Karpas-422 (cell line): ENCODE measurements at regions not wholly inside any gene's neighbourhood (a gene's known extent, or its start where the extent isn't known, plus 50 kb on each side); places are given as distances from the start of the nearest gene placed in this dataset.

Source experiments
- DNase-seq: peaks from one replicate; pipeline ENCODE4 v3.0.0-alpha.2; 2015
- H2AFZ ChIP-seq: fragments of 200-600 bp; sonication (generic); 2 replicates; pipeline ENCODE4 v1.6.1; 2014; ENCODE audit warnings: antibody characterized with exemption, low read length, mixed read lengths
- H3K27ac ChIP-seq: fragments of 200-600 bp; sonication (generic); 2 replicates; pipeline ENCODE4 v1.5.1; 2014; ENCODE audit warnings: mild to moderate bottlenecking, low read length, moderate library complexity
- H3K27me3 ChIP-seq: fragments of 200-600 bp; sonication (generic); 2 replicates; pipeline ENCODE4 v1.6.1; 2014; ENCODE audit warnings: low read length, mixed read lengths
- H3K36me3 ChIP-seq: fragments of 200-600 bp; sonication (generic); 2 replicates; pipeline ENCODE4 v1.6.1; 2014; ENCODE audit warnings: low read length, mixed read lengths; ENCODE audit not compliant: insufficient read depth
- H3K4me1 ChIP-seq: fragments of 200-600 bp; sonication (generic); 2 replicates; pipeline ENCODE4 v1.6.1; 2014; ENCODE audit warnings: mild to moderate bottlenecking, low read length, mixed read lengths
- H3K4me2 ChIP-seq: fragments of 200-600 bp; sonication (generic); 2 replicates; pipeline ENCODE4 v1.6.1; 2014; ENCODE audit warnings: low read length, low read depth, mild to moderate bottlenecking; ENCODE audit not compliant: poor library complexity, severe bottlenecking
- H3K4me3 ChIP-seq: fragments of 200-600 bp; sonication (generic); 2 replicates; pipeline ENCODE4 v1.5.1; 2014; ENCODE audit warnings: mild to moderate bottlenecking, antibody characterized with exemption, low read length, mixed read lengths
- H3K79me2 ChIP-seq: fragments of 200-600 bp; sonication (generic); 2 replicates; pipeline ENCODE4 v1.6.1; 2014; ENCODE audit warnings: mild to moderate bottlenecking, low read length, mixed read lengths
- H3K9ac ChIP-seq: fragments of 200-600 bp; sonication (generic); 2 replicates; pipeline ENCODE4 v1.6.0; 2014; ENCODE audit warnings: low read length
- H3K9me2 ChIP-seq: fragments of 200-600 bp; sonication (generic), shearing (Covaris generic); replicated peaks from 2 replicates; pipeline ENCODE4 v1.6.0; 2014; ENCODE audit warnings: mild to moderate bottlenecking, low read length, moderate library complexity; ENCODE audit not compliant: insufficient read depth
- H3K9me3 ChIP-seq: fragments of 300-700, 200-600 bp; sonication (generic); 2 replicates; pipeline ENCODE4 v1.6.1; 2014; ENCODE audit warnings: low read length, mixed read lengths
- H4K20me1 ChIP-seq: fragments of 200-600 bp; sonication (generic); 2 replicates; pipeline ENCODE4 v1.6.1; 2014; ENCODE audit warnings: mild to moderate bottlenecking, antibody characterized with exemption, low read length, low read depth; ENCODE audit not compliant: insufficient read depth

DNA sequence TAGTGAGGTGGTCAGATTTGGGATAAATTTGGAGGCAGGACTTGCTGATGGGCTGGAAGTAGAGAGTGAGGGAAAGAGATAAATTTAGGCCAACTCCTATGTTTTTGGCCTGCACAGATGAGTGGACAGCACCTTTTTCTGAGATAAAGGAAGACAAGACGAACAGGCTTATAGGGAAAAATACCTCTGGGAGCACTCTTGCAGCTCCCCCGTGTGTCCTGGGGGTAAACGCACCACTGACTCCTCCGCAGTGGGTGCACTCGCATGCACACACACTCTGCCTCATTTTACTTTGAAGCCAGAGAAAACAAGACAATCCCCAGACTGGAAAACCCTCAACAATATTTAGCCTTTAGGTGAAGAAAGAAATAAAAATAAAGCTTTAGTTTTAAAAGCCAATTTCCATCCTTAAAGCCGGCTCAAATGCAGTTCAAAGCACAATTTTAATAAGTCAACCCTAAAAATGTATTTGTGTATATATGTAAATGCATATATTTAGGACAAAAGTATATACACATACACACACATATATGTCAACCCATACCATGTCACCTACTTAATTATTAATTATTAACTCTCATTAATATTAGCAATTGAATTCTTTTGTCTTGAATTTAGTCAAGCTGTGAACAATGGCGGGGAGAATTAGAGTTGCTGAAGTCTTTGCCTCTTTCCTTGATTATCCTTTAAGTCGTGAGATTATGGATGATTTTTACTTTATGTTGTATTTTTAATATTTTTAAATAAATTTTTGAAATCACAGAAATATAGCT, 341.8 kb downstream of the ZNF326 start:
- Histone ChIP-seq H3K79me2 (no peaks in the 10 kb centered on the region), H3K27ac (no peak overlapping the region), H2AFZ (no peak overlapping the region), H4K20me1 (no peaks in the 10 kb centered on the region), H3K27me3 (no peaks in the 10 kb centered on the region), H3K4me2 (no peak overlapping the region), H3K36me3 (no peaks in the 10 kb centered on the region), H3K4me3 (no peak overlapping the region), H3K9me3 (no peaks in the 10 kb centered on the region), H3K4me1 (no peaks in the 10 kb centered on the region), H3K9ac (no peak overlapping the region), H3K9me2 (no peaks in the 10 kb centered on the region)
- DNase-seq: no peak

DNA sequence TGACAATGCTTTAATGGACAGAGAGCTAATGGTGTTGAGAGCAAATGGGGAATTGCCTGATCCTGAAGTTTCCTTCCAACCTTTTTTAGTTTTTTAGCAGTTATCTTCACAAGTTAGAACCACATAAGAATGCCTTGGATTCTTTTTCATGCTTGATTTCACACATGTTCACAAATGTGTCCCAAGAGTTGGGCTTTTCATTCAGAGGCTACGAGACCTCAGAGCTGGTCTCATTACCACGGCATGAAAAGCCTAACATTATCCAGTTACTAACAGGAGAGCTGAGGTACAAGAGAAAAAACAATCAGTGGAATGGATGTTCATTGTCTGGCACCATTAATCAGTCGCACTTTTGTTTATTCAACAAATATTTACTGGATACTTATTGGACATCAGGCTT, 340.6 kb downstream of the ZNF326 start:
- Histone ChIP-seq H3K9ac (no peak overlapping the region), H3K9me3 (no peaks in the 10 kb centered on the region), H3K27me3 (no peaks in the 10 kb centered on the region), H3K4me1 (no peaks in the 10 kb centered on the region), H3K27ac (no peak overlapping the region), H3K9me2 (no peaks in the 10 kb centered on the region), H3K4me3 (no peak overlapping the region), H2AFZ (no peak overlapping the region), H3K4me2 (no peak overlapping the region), H4K20me1 (no peaks in the 10 kb centered on the region), H3K36me3 (no peaks in the 10 kb centered on the region), H3K79me2 (no peaks in the 10 kb centered on the region)
- DNase-seq: no peak

DNA sequence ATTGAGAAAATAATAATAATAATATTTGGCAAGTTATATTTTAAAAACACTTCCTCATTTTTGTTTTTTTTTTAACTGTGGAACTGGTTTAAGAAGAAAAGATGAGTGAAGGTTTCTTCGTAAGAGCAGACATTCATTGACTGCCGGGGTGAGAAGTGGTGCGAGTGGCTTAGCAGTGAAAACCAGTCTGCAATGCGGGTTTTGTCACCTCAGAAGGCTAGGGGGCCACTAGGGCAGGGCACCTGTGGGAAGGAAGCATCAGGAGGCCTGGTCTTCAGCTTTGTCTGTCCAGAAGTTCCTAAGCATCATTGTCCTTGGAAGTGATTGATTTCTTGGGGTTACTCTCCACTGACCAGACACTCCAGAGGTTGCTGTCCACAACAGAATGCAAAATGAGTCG, 339.2 kb downstream of the ZNF326 start:
- no peak overlapping the region for H3K27ac ChIP-seq
- no peak for DNase-seq
- H3K9me2 ChIP-seq: no peaks in the 10 kb centered on the region
- H3K4me3 ChIP-seq: no peak overlapping the region
- no peaks in the 10 kb centered on the region for H4K20me1 ChIP-seq
- no peaks in the 10 kb centered on the region for H3K9me3 ChIP-seq
- no peaks in the 10 kb centered on the region for H3K27me3 ChIP-seq
- no peak overlapping the region for H3K4me2 ChIP-seq
- no peaks in the 10 kb centered on the region for H3K36me3 ChIP-seq
- no peaks in the 10 kb centered on the region for H3K79me2 ChIP-seq
- no peak overlapping the region for H2AFZ ChIP-seq
- H3K9ac ChIP-seq: no peak overlapping the region
- H3K4me1 ChIP-seq: no peaks in the 10 kb centered on the region

DNA sequence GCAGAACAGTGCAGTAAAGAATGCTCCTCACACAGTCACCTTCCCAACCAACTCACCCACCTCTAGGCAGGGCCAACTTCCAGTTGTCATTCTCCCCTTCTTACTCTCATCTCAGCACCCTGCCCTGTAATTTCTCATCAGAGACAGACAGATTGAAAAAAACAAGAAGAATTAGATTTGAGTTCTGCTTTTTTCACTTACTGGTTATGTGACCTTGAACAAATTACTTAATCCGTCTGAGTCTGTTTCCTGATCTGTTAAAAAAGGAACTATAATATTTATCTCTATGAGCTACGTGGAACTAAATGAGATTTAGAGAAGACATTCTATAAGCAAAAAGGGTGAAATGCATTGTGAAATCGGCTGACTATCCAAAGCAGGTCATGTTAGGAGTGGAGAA, 330.3 kb downstream of the ZNF326 start:
- no peaks in the 10 kb centered on the region for H3K9me3 ChIP-seq
- no peak overlapping the region for H3K9ac ChIP-seq
- no peaks in the 10 kb centered on the region for H4K20me1 ChIP-seq
- no peak for DNase-seq
- no peak overlapping the region for H3K27ac ChIP-seq
- H3K4me2 ChIP-seq: no peak overlapping the region
- no peaks in the 10 kb centered on the region for H3K4me1 ChIP-seq
- H2AFZ ChIP-seq: no peak overlapping the region
- no peaks in the 10 kb centered on the region for H3K27me3 ChIP-seq
- H3K4me3 ChIP-seq: no peak overlapping the region
- no peaks in the 10 kb centered on the region for H3K79me2 ChIP-seq
- H3K9me2 ChIP-seq: no peaks in the 10 kb centered on the region
- H3K36me3 ChIP-seq: no peaks in the 10 kb centered on the region

DNA sequence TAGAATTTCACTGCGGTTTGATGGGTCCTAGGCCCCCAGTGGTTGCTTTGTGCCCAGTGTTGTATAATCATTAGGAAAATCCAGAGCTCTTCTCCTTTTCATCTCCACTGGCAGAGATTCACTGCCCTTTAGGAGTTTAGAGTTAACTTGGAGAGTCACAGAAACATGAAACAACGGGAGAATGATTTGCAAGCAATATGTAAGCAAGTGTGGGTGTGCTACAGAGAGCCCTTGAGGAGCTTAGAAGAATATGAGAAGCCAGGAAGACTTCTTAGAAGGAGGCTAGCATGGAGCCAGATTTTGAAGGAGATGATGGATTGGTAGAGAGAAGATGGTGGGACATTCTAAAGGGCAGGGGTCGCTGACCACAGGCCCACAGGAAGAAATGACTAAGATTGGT, 327.3 kb downstream of the ZNF326 start:
- Histone ChIP-seq H3K4me1 (no peaks in the 10 kb centered on the region), H3K36me3 (no peaks in the 10 kb centered on the region), H3K4me3 (no peak overlapping the region), H3K27me3 (no peaks in the 10 kb centered on the region), H4K20me1 (no peaks in the 10 kb centered on the region), H2AFZ (no peak overlapping the region), H3K79me2 (no peaks in the 10 kb centered on the region), H3K9ac (no peak overlapping the region), H3K27ac (no peak overlapping the region), H3K9me3 (no peaks in the 10 kb centered on the region), H3K9me2 (no peaks in the 10 kb centered on the region), H3K4me2 (no peak overlapping the region)
- DNase-seq: no peak

DNA sequence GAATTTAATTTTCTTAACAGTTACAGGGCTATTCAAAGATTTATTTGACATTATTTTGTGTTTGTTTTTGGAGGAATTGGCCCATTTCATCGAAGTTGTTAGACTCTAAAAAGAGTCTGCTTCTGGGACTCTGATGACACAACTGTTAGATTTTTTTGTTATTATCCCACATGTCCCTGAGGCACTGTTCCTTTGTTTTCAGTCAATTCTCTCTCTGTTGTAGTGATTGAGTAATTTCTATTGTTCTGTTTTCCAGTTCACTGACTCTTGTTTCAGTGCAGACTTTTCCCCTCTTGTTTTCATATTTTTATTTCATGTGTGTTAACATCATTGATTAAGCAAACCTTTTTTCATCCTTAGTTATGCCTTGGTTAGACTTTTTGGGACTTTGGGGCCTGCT, 325.0 kb downstream of the ZNF326 start:
- H3K9me3 ChIP-seq: no peaks in the 10 kb centered on the region
- no peak for DNase-seq
- no peak overlapping the region for H3K4me3 ChIP-seq
- no peak overlapping the region for H3K4me2 ChIP-seq
- no peaks in the 10 kb centered on the region for H3K79me2 ChIP-seq
- H3K36me3 ChIP-seq: no peaks in the 10 kb centered on the region
- H3K27me3 ChIP-seq: no peaks in the 10 kb centered on the region
- H3K9ac ChIP-seq: no peak overlapping the region
- H2AFZ ChIP-seq: no peak overlapping the region
- H3K4me1 ChIP-seq: no peaks in the 10 kb centered on the region
- H4K20me1 ChIP-seq: no peaks in the 10 kb centered on the region
- H3K9me2 ChIP-seq: no peaks in the 10 kb centered on the region
- no peak overlapping the region for H3K27ac ChIP-seq

DNA sequence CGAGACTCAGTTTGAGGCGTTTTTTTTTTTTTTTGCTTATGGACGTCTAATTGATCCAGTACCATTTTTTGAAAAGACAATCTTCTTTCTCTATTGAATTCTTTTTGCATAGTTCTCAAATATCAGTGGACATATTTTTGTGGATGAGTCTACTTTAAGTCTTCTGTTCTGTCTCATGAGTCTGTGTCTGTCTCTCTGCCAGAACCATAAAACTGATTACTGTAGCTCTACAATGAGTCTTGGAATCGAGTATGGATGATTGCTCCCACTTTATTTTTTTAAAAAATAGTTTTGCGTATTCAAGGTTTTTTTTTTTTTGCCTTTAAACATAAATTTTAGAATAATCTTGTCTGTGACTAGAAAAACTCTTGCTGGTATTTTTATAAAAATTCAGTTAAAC, 323.5 kb downstream of the ZNF326 start:
- Histone ChIP-seq H4K20me1 (no peaks in the 10 kb centered on the region), H3K4me3 (no peak overlapping the region), H3K4me1 (no peaks in the 10 kb centered on the region)

DNA sequence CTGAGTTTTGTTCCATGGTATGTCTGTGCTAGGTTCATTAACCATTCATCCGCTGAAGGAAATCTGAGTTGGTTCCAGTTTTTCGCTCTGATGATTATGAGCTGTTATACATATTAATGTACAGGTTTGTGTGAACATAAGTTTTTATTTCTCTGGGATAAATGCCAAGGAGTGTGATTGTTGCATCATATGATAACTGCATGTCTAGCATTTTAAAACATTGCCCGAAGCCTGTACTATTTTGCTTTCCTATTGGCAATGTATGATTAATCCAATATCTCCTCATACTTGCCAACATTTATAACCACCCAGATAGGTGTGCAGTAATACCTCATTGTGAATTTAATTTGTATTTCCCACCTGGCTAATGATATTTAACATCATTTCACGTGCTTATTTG, 322.7 kb downstream of the ZNF326 start:
- no peaks in the 10 kb centered on the region for H3K79me2 ChIP-seq
- H3K4me1 ChIP-seq: no peaks in the 10 kb centered on the region
- no peaks in the 10 kb centered on the region for H3K36me3 ChIP-seq
- no peaks in the 10 kb centered on the region for H4K20me1 ChIP-seq
- H3K9ac ChIP-seq: no peak overlapping the region
- no peak for DNase-seq
- H3K4me2 ChIP-seq: no peak overlapping the region
- H3K9me2 ChIP-seq: no peaks in the 10 kb centered on the region
- no peaks in the 10 kb centered on the region for H3K27me3 ChIP-seq
- no peak overlapping the region for H3K4me3 ChIP-seq
- no peaks in the 10 kb centered on the region for H3K9me3 ChIP-seq
- H2AFZ ChIP-seq: no peak overlapping the region
- no peak overlapping the region for H3K27ac ChIP-seq

More for the DNA sequence above, 323.5 kb downstream of the ZNF326 start:
- no peak overlapping the region for H3K4me2 ChIP-seq
- H3K27ac ChIP-seq: no peak overlapping the region
- no peaks in the 10 kb centered on the region for H3K27me3 ChIP-seq
- no peaks in the 10 kb centered on the region for H3K79me2 ChIP-seq
- no peaks in the 10 kb centered on the region for H3K9me3 ChIP-seq
- DNase-seq: no peak
- no peak overlapping the region for H3K9ac ChIP-seq
- H3K9me2 ChIP-seq: no peaks in the 10 kb centered on the region
- H3K36me3 ChIP-seq: no peaks in the 10 kb centered on the region
- no peak overlapping the region for H2AFZ ChIP-seq
